ENCODE measurements at regions not wholly inside any gene's neighbourhood (a gene's known extent, or its start where the extent isn't known, plus 50 kb on each side); places are given as distances from the start of the nearest gene placed in this dataset.

DNA sequence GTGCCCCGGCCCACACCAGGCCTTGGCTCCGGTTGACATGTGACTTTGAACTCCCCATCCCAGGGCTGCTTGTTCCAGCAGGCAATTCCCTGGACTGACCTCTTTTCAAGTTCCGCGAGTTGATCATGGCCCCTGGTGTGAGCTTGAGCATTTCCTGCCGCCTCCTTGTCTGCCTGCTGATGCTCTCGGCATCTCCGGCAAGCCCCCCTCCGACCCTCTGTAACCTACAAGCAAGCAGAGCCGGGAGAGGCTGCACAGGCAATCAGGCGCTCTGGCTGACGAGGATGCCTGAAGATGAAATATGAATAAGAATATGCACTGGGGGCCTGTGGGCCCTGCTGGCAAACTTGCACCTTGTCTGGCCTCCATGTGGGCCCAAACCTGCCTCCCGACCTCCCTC lies 304.9 kb upstream of the MKI67 start:
- DNase-seq (ENCODE audit: extremely low spot score in 2 of 2), result peak in 1 of 2 donors; percentile 93
- no peaks in the 10 kb centered on the region for H3K36me3 ChIP-seq
- intact Hi-C loops (cut with DNase I), result no loop called here

DNA sequence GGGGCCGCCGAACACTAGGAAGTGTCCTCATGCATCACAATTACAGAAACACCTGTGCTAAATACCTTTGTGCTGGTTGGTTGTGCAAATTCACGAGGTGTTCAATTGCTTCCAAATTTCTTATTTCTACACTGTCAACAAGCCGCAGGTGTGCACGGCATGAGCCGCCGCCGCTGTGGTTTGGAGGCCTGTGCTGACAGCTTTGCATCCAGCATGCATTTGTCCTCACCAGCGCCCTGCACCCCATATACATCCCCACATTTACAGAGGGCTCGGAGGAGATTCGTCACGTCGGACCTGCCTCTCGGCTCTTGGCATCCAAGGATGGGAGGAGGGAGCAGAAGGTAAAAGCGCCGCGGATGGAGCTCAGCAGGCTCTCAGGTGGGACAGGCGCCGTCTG lies 305.3 kb upstream of the MKI67 start:
- no peaks in the 10 kb centered on the region for H3K27me3 ChIP-seq
- intact Hi-C loops (cut with DNase I), result no loop called here
- H3K4me3 ChIP-seq, result no peak overlapping the region
- H3K27ac ChIP-seq, result no peak overlapping the region
- TF ChIP-seq, protein P1, sequence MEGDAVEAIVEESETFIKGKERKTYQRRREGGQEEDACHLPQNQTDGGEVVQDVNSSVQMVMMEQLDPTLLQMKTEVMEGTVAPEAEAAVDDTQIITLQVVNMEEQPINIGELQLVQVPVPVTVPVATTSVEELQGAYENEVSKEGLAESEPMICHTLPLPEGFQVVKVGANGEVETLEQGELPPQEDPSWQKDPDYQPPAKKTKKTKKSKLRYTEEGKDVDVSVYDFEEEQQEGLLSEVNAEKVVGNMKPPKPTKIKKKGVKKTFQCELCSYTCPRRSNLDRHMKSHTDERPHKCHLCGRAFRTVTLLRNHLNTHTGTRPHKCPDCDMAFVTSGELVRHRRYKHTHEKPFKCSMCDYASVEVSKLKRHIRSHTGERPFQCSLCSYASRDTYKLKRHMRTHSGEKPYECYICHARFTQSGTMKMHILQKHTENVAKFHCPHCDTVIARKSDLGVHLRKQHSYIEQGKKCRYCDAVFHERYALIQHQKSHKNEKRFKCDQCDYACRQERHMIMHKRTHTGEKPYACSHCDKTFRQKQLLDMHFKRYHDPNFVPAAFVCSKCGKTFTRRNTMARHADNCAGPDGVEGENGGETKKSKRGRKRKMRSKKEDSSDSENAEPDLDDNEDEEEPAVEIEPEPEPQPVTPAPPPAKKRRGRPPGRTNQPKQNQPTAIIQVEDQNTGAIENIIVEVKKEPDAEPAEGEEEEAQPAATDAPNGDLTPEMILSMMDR (IDR thresholded peaks at IDR 0.05), result no peak
- no peak for TF ChIP-seq POLR2A (IDR thresholded peaks at IDR 0.05)
- TF ChIP-seq POLR2AphosphoS5 (IDR thresholded peaks at IDR 0.05; ENCODE audit: insufficient read depth in 1 of 2, low read depth in 1 of 2), result no peak
- H3K36me3 ChIP-seq, result no peaks in the 10 kb centered on the region
- no peaks in the 10 kb centered on the region for H3K4me1 ChIP-seq
- H3K9me3 ChIP-seq, result no peaks in the 10 kb centered on the region
- no peak for DNase-seq (ENCODE audit: extremely low spot score in 2 of 2)

More for the DNA sequence above, 304.9 kb upstream of the MKI67 start:
- H3K27ac ChIP-seq, result no peak overlapping the region
- no peak for TF ChIP-seq POLR2AphosphoS5 (IDR thresholded peaks at IDR 0.05; ENCODE audit: insufficient read depth in 1 of 2, low read depth in 1 of 2)
- no peak for TF ChIP-seq POLR2A (IDR thresholded peaks at IDR 0.05)
- H3K4me3 ChIP-seq, result no peak overlapping the region
- no peaks in the 10 kb centered on the region for H3K9me3 ChIP-seq
- H3K4me1 ChIP-seq, result no peaks in the 10 kb centered on the region
- H3K27me3 ChIP-seq, result no peaks in the 10 kb centered on the region

DNA sequence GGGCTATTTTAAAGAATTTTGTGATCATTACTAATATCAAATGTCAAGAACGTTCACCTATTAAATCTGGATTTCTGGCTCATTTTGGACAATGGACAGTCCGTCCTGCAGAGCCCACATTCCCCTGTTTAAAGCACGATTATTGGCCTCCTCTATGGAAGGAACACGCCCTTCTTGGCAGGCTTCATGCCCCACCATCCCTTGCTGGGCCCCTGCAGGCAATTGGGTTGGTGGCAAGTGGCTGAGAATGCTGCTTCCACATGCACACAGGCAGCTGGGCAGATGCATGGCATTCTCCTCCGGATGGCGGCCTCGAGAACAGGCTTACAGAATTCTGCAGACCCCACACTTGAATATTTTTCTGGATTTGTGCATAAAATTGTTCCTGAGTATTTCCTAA lies 305.8 kb upstream of the MKI67 start:
- TF ChIP-seq, protein P1 (IDR thresholded peaks at IDR 0.05), result no peak
- TF ChIP-seq POLR2A (IDR thresholded peaks at IDR 0.05), result no peak
- TF ChIP-seq POLR2AphosphoS5 (IDR thresholded peaks at IDR 0.05; ENCODE audit: insufficient read depth in 1 of 2, low read depth in 1 of 2), result no peak
- peak in 1 of 2 donors; percentile 82 for DNase-seq (ENCODE audit: extremely low spot score in 2 of 2)
- no peak overlapping the region for H3K4me3 ChIP-seq
- no peak overlapping the region for H3K27ac ChIP-seq
- no peaks in the 10 kb centered on the region for H3K27me3 ChIP-seq
- H3K36me3 ChIP-seq, result no peaks in the 10 kb centered on the region
- H3K9me3 ChIP-seq, result no peaks in the 10 kb centered on the region
- intact Hi-C loops (cut with DNase I), result no loop called here
- H3K4me1 ChIP-seq, result no peaks in the 10 kb centered on the region

DNA sequence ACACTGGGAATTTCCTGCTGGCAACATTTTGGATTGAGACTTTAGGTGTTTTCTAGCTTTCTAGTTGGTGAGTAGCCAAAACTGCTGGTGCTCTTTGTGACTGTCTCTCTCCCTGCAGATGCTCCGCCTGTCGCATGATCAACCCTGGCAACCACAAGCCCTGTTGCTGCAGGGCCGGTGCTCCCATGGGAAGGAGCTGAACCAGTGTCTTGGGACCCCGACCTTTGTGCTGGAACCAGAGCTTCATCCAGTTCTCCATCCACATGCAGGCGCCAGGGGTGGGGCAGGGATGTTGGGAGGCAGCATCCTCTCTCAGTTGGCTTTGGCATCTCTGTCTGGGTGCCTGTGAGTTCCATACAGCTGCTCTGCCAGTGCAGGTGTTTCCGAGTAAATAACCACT lies 306.2 kb upstream of the MKI67 start:
- TF ChIP-seq POLR2AphosphoS5 (IDR thresholded peaks at IDR 0.05; ENCODE audit: insufficient read depth in 1 of 2, low read depth in 1 of 2) (no peak), POLR2A (IDR thresholded peaks at IDR 0.05) (no peak)
- TF ChIP-seq, protein P1 (IDR thresholded peaks at IDR 0.05), result no peak
- intact Hi-C loops (cut with DNase I), result no loop called here
- no peaks in the 10 kb centered on the region for H3K4me1 ChIP-seq
- no peaks in the 10 kb centered on the region for H3K9me3 ChIP-seq
- no peaks in the 10 kb centered on the region for H3K27me3 ChIP-seq
- no peak overlapping the region for H3K4me3 ChIP-seq
- H3K27ac ChIP-seq, result no peak overlapping the region
- no peaks in the 10 kb centered on the region for H3K36me3 ChIP-seq
- DNase-seq (ENCODE audit: extremely low spot score in 2 of 2), result peak in 1 of 2 donors; percentile 52

DNA sequence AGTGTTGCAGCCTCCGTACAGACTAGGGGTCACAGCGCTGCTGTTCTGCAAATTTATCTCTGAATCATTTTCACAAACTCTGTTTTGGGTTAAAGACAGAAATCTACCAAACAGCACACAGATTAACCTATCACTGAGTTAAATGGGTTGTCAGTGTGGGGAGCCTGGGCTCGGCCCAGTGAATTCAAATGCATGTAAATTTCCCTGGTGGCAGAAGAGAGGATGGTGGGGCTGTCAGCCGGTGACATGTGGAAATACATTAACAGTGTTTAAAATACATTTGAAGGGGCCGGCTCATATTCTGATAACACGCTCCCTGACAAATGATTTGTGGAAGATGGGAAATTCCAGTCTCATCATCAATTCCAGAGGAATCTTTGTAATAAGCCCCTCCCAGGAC lies 309.6 kb upstream of the MKI67 start:
- Histone ChIP-seq H3K36me3 (no peaks in the 10 kb centered on the region), H3K27me3 (no peaks in the 10 kb centered on the region), H3K4me3 (no peak overlapping the region), H3K4me1 (no peaks in the 10 kb centered on the region), H3K27ac (no peak overlapping the region), H3K9me3 (no peaks in the 10 kb centered on the region)
- TF ChIP-seq POLR2A (IDR thresholded peaks at IDR 0.05) (no peak), POLR2AphosphoS5 (IDR thresholded peaks at IDR 0.05; ENCODE audit: insufficient read depth in 1 of 2, low read depth in 1 of 2) (no peak)
- TF ChIP-seq, protein P1 (IDR thresholded peaks at IDR 0.05), result no peak
- intact Hi-C loops (cut with DNase I), result no loop called here
- no peak for DNase-seq (ENCODE audit: extremely low spot score in 2 of 2)
